A673 (cell line): ENCODE measurements at regions not wholly inside any gene's neighbourhood (a gene's known extent, or its start where the extent isn't known, plus 50 kb on each side); places are given as distances from the start of the nearest gene placed in this dataset.

ENCODE experiments used
- CTCF ChIP-seq: fragments of 300-800, 200-600 bp; sonication (generic); conservative IDR thresholded peaks from 2 replicates; pipeline ENCODE4 v1.5.1; 2017; ENCODE audit warnings: low read depth, mild to moderate bottlenecking, antibody characterized with exemption, low read length, moderate library complexity, mixed read lengths
- EZH2 ChIP-seq: fragments of 200-600 bp; sonication (generic); IDR thresholded peaks from 2 replicates; pipeline ENCODE4 v1.6.1; 2017; ENCODE audit warnings: borderline replicate concordance, low read depth, mild to moderate bottlenecking, mixed read lengths, antibody characterized with exemption, low read length; ENCODE audit not compliant: poor library complexity, severe bottlenecking

- TF ChIP-seq CTCF, result no peak
- TF ChIP-seq EZH2, result no peak
Observed at GRCh38 chr3:65291448-65292125, 603.8 kb upstream of the ADAMTS9 start.
